Pancreas (tissue), 10 donors: ENCODE measurements at regions not wholly inside any gene's neighbourhood (a gene's known extent, or its start where the extent isn't known, plus 50 kb on each side); places are given as distances from the start of the nearest gene placed in this dataset.

Experiments
- ATAC-seq, 4 donors: fragments of 200-7000 bp; cut with Tn5 transposase; one replicate each; pipeline versions ENCODE4 v1.8.0 to v1.9.1; 2020; ENCODE audit warnings: mild to moderate bottlenecking in 4 of 4, moderate library complexity in 4 of 4
- DNase-seq, 6 donors: peaks; one replicate each; pipeline ENCODE4 v3.0.0-alpha.2; 2020
- FAIRE-seq: peaks from 2 replicates; lab custom pipeline; 2012; peaks lifted over from hg19 to GRCh38; lab: Jason Lieb, UNC
- H3K27ac ChIP-seq, 4 donors: fragments of 200-600 bp; sonication (generic); 1 replicate in 3 of 4; 2 replicates in 1 of 4; pipeline versions ENCODE4 v1.5.0 to v1.8.0; 2020
- H3K27me3 ChIP-seq, 4 donors: fragments of 200-600 bp; one replicate each; pipeline ENCODE4 v1.8.0; 2021
- H3K36me3 ChIP-seq, 3 donors: fragments of 200-600 bp; sonication (generic) in 1 of 3; one replicate each; pipeline versions ENCODE4 v1.5.0 to v1.8.0; 2020 to 2021
- H3K4me1 ChIP-seq, 3 donors: fragments of 200-600 bp; one replicate each; pipeline ENCODE4 v1.8.0; 2021
- H3K4me3 ChIP-seq, 4 donors: fragments of 200-600 bp; sonication (generic) in 2 of 4; one replicate each; pipeline versions ENCODE4 v1.5.0 to v1.8.0; 2020 to 2021
- H3K9me3 ChIP-seq, 4 donors: fragments of 200-600 bp; one replicate each; pipeline ENCODE4 v1.8.0; 2021
- WGBS, 2 donors: extraction: QIAGEN DNeasy Blood & Tissue Kit; methylation state at CpG; one replicate each; pipeline ENCODE4 v1.1.7; 2013; 5-methylcytosine and 5-hydroxymethylcytosine counted together
- intact Hi-C, 3 donors: fragments of 100-400 bp; cut with DNase I; formaldehyde crosslinking; loops; one replicate each; pipeline versions ENCODE4 v1.11.1 to v1.14.2; 2022
- TF ChIP-seq, protein P1 (sequence below), 4 donors: fragments of 200-600 bp; sonication (generic) in 3 of 4; IDR thresholded peaks; one replicate each; pipeline versions ENCODE4 v1.5.0 to v1.8.0; 2021; ENCODE audit warnings: antibody characterized with exemption in 4 of 4
- donor health status: healthy with polysubstance abuse.
- donor health status: DM: no; HTN: no; CAD: no; lungs with moderate emphysema.
- donor health status: DM: no; HTN: no; CAD: no.
- donor health status: control.
- donor health status: control.
- donor health status: Bipolar disorder and iron deficiency.
- donor health status: DM: yes; HTN: yes; CAD: no.
- donor health status: DM: no; HTN: no; CAD: no.
- donor health status: DM: no; HTN: no; CAD: no.
- donor health status: DM: yes; HTN: yes; CAD: no.

DNA sequence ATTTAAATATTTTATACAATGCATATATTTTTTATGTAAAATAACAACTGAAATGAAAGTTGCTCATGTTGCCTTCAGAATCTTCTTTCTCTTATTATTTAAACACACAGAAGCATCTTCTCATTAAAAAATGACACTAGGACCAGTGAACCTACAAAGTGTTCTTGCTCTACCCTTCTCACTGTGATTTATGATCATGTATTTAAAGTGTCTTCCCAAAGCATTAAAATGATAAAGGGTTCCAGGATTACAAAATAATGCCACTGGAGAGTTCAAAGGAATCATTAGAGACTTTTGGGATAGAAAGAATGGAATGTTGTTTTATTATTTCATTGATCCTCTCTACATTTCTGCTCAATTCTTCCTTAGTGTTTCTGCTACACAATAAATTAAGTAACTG lies 643.6 kb upstream of the SLITRK1 start:
- TF ChIP-seq, protein P1, sequence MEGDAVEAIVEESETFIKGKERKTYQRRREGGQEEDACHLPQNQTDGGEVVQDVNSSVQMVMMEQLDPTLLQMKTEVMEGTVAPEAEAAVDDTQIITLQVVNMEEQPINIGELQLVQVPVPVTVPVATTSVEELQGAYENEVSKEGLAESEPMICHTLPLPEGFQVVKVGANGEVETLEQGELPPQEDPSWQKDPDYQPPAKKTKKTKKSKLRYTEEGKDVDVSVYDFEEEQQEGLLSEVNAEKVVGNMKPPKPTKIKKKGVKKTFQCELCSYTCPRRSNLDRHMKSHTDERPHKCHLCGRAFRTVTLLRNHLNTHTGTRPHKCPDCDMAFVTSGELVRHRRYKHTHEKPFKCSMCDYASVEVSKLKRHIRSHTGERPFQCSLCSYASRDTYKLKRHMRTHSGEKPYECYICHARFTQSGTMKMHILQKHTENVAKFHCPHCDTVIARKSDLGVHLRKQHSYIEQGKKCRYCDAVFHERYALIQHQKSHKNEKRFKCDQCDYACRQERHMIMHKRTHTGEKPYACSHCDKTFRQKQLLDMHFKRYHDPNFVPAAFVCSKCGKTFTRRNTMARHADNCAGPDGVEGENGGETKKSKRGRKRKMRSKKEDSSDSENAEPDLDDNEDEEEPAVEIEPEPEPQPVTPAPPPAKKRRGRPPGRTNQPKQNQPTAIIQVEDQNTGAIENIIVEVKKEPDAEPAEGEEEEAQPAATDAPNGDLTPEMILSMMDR (IDR thresholded peaks at IDR 0.05): no peak
- H3K9me3 ChIP-seq: no peaks in the 10 kb centered on the region
- no peaks in the 10 kb centered on the region for H3K4me1 ChIP-seq
- no peaks in the 10 kb centered on the region for H3K36me3 ChIP-seq
- DNase-seq (no peak), FAIRE-seq (no peak), ATAC-seq (no peak)
- H3K27me3 ChIP-seq: no peaks in the 10 kb centered on the region
- intact Hi-C loops: no loop called here
- no peak overlapping the region for H3K4me3 ChIP-seq
- H3K27ac ChIP-seq: no peak overlapping the region

DNA sequence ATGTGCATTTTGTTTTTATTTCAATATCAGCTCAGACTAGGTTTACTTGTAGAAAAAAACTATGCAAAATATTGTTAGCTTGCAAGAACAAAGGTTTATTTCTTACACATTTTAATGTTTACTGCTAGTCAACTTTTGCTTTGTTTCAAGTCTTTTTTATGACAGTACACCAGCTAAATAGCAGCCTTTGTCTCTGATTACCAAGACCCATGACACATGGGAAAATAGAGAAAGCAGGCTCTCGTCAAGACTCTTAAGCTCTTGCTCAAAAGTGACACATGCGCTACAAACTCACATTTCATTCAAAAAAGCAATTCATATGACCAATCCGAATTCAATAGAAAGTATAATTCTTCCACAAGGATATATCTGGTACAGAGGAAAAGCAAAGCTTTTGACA lies 642.3 kb upstream of the SLITRK1 start:
- intact Hi-C loops: no loop called here
- H3K27me3 ChIP-seq: no peaks in the 10 kb centered on the region
- TF ChIP-seq, protein P1 (IDR thresholded peaks at IDR 0.05): no peak
- H3K9me3 ChIP-seq: no peaks in the 10 kb centered on the region
- H3K4me3 ChIP-seq: no peak overlapping the region
- ATAC-seq (no peak), FAIRE-seq (no peak), DNase-seq (no peak)
- no peaks in the 10 kb centered on the region for H3K36me3 ChIP-seq
- no peaks in the 10 kb centered on the region for H3K4me1 ChIP-seq
- WGBS, 2 donors: 61 to 66% methylated on average over 3 of the region's 3 CpGs
- no peak overlapping the region for H3K27ac ChIP-seq

DNA sequence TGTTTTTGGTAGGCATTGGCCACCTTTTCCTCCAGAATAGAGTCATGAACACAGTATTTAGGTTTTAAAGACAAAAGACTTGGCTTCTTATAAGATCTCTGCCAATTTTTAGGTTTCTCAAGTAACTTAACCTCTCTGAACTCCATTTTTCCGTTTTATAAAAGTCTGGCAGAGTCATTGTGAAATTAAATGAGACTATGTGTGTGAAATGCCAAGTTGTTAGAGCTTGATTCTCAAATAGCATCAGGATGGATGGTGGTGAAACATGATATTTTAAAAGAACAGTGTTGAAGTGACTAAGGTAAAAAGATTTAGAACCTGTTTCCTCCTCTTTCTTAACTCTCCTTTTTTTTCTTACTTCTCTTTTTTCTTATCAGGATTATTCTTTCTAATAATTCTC lies 617.7 kb upstream of the SLITRK1 start:
- Histone ChIP-seq H3K27ac (no peak overlapping the region), H3K4me3 (no peak overlapping the region), H3K27me3 (no peaks in the 10 kb centered on the region), H3K36me3 (no peaks in the 10 kb centered on the region), H3K4me1 (no peaks in the 10 kb centered on the region), H3K9me3 (no peaks in the 10 kb centered on the region)
- FAIRE-seq: no peak
- ATAC-seq: no peak
- 45 to 48% methylated on average over 1 of the region's 1 CpG for WGBS, 2 donors
- intact Hi-C loops: no loop called here
- DNase-seq: no peak
- TF ChIP-seq, protein P1 (IDR thresholded peaks at IDR 0.05): no peak

DNA sequence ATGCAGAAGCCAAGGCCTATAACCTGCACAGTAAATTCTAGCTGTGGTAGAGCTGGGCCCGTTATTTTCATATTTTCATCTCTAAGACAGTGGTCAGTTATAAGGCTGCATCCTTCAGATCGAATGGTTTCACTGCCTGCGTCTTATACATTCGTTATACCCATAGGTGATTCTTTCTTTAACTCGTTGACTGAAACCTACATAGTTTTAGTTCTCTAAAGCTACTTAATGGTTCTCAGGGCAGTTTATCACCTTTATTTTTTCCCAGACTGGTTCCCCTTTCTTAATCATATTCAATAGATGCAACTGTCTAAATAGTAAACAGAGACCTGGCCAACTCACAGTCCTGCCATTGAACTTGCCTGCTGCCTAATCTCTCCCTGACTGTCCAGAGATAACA lies 615.3 kb upstream of the SLITRK1 start:
- FAIRE-seq (no peak), DNase-seq (no peak), ATAC-seq (no peak)
- Histone ChIP-seq H3K9me3 (no peaks in the 10 kb centered on the region), H3K4me1 (no peaks in the 10 kb centered on the region), H3K27me3 (no peaks in the 10 kb centered on the region), H3K36me3 (no peaks in the 10 kb centered on the region), H3K4me3 (no peak overlapping the region), H3K27ac (no peak overlapping the region)
- intact Hi-C loops: no loop called here
- WGBS, 2 donors: 76 to 77% methylated on average over 5 of the region's 5 CpGs
- TF ChIP-seq, protein P1 (IDR thresholded peaks at IDR 0.05): no peak

DNA sequence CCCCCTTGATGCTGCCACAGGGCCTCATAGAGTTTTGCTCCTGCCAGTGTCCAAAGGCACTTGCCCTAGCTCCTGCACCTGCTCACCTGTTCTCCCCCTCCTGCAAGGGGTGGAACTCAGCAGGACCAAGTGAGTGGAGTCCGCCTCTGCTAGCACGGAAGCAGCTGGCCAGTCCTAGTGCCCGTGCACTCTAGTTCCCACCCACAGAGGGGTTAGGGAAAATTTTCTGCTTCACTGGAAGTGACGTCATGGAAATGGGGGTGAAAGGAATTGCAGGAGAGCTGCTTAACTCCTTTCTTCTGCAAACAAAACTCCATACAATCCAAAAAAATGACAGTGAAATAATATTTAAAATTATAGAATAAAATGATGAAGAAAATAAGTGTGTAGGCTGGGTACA lies 609.7 kb upstream of the SLITRK1 start:
- H3K36me3 ChIP-seq: no peaks in the 10 kb centered on the region
- TF ChIP-seq, protein P1 (IDR thresholded peaks at IDR 0.05): no peak
- no peak for FAIRE-seq
- intact Hi-C loops: no loop called here
- no peaks in the 10 kb centered on the region for H3K9me3 ChIP-seq
- WGBS, 2 donors: 83 to 87% methylated on average over 4 of the region's 4 CpGs
- H3K27ac ChIP-seq: no peak overlapping the region
- H3K4me1 ChIP-seq: no peaks in the 10 kb centered on the region
- no peak for DNase-seq
- H3K27me3 ChIP-seq: no peaks in the 10 kb centered on the region
- H3K4me3 ChIP-seq: no peak overlapping the region
- ATAC-seq: no peak
